ENCODE measurements at regions not wholly inside any gene's neighbourhood (a gene's known extent, or its start where the extent isn't known, plus 50 kb on each side); places are given as distances from the start of the nearest gene placed in this dataset.

DNA sequence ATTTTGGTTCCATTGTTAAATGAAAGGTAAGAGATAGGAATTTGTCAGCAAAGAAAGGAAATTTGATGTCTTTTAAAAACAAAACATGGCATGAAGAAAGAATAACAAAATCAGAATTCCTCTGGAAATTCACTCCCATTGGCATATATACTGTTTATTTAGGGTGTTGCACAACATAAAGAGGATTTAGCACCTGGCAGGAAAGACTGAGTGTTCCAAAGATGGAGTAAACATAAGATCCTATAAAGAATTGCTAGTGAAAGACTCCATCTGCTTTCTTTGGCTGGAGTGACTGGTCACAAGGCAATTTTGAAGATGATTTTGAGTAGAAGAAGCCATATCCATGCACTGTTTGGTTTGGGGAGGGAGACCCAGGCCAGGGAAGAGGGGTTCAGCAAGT lies 62.4 kb downstream of the CD24 start:
- Histone ChIP-seq H3K4me1 (ENCODE audit: insufficient read depth, low read length) (no peaks in the 10 kb centered on the region), H3K56ac (ENCODE audit: insufficient read length, low read depth, low read length) (no peak overlapping the region), H3K79me2 (ENCODE audit: insufficient read depth, low read length) (no peaks in the 10 kb centered on the region), H3K27me3 (ENCODE audit: insufficient read depth, low read length) (no peaks in the 10 kb centered on the region), H3K23me2 (ENCODE audit: insufficient read length, low read depth, low read length, poor library complexity, severe bottlenecking) (no peaks in the 10 kb centered on the region), H3K27ac (ENCODE audit: insufficient read length, low read depth, low read length) (no peak overlapping the region), H3K79me1 (ENCODE audit: insufficient read depth, low read depth, low read length, poor library complexity, severe bottlenecking) (no peaks in the 10 kb centered on the region), H3K23ac (ENCODE audit: insufficient read length, low read depth, low read length) (no peak overlapping the region), H4K5ac (ENCODE audit: insufficient read length, low read depth, low read length) (no peak overlapping the region), H3T11ph (ENCODE audit: low read length) (no peak overlapping the region), H3K9me3 (ENCODE audit: control insufficient read depth, low read depth, low read length) (no peaks in the 10 kb centered on the region), H2AFZ (ENCODE audit: low read length) (no peak overlapping the region), H3K18ac (ENCODE audit: insufficient read length, low read depth, low read length) (no peak overlapping the region), H2BK120ac (ENCODE audit: low read depth, low read length, poor library complexity, severe bottlenecking) (no peak overlapping the region), H3K4me2 (ENCODE audit: insufficient read depth, insufficient read length, low read length) (no peak overlapping the region), H2BK12ac (ENCODE audit: insufficient read length, low read depth, low read length) (no peak overlapping the region), H4K91ac (ENCODE audit: insufficient read length, low read depth, low read length) (no peak overlapping the region), H3K9ac (ENCODE audit: extremely low read depth, insufficient read length, low read length) (no peak overlapping the region), H3K4ac (ENCODE audit: low read depth, low read length) (no peak overlapping the region), H2BK5ac (ENCODE audit: insufficient read length, low read length) (no peak overlapping the region), H2BK20ac (ENCODE audit: low read depth, low read length, poor library complexity, severe bottlenecking) (no peak overlapping the region), H4K8ac (replicated peaks; ENCODE audit: insufficient read length, low read depth, low read length) (no peak overlapping the region), H3K14ac (ENCODE audit: insufficient read depth, low read length) (no peak overlapping the region), H2BK15ac (ENCODE audit: low read depth, low read length) (no peak overlapping the region), H4K20me1 (ENCODE audit: control insufficient read depth, insufficient read depth, insufficient read length) (no peaks in the 10 kb centered on the region), H2AK5ac (ENCODE audit: insufficient read length, low read length) (no peak overlapping the region)
- peaks cover 2 to 20% (median 9%) of the 10 kb centered on the region in 3 experiments; a peak in 6 of 7 replicates for H3K36me3 Mint-ChIP-seq (ENCODE audit: insufficient read depth in 1 of 3, low read depth in 3 of 3)
- no peak overlapping the region; a peak in 1 of 7 replicates for H3K27ac Mint-ChIP-seq
- H3K4me1 Mint-ChIP-seq = peaks cover 19 to 31% of the 10 kb centered on the region in 2 experiments
- no peak for TF ChIP-seq CTCF (conservative IDR thresholded peaks at IDR 0.05)
- H3K4me3 Mint-ChIP-seq = no peak overlapping the region
- no peak for DNase-seq
- H3K9me3 Mint-ChIP-seq = peaks cover 19 to 22% of the 10 kb centered on the region in 2 experiments
- H3K27me3 Mint-ChIP-seq (ENCODE audit: low read depth) = no peaks in the 10 kb centered on the region

All from H9 (cell line).